GM12878 (cell line): ENCODE measurements at regions not wholly inside any gene's neighbourhood (a gene's known extent, or its start where the extent isn't known, plus 50 kb on each side); places are given as distances from the start of the nearest gene placed in this dataset.

Experiments used
- ATAC-seq: fragments of 200-7000 bp; cut with Tn5 transposase; 3 replicates; pipeline ENCODE4 v1.9.1; 2020; ENCODE audit warnings: mild to moderate bottlenecking, moderate library complexity
- BruUV-seq: library from RNA; stranded (reverse); fragments of 400-500 nt; replicated peaks from 2 replicates; lab custom pipeline; 2021; lab: Mats Ljungman, UMichigan
- CTCF ChIA-PET: fragments of 300-600 bp; sonication (Branson Sonifier 250); formaldehyde crosslinking; extraction: SDS; loops from one replicate; lab custom pipeline; 2021; ENCODE audit warnings: inconsistent platforms; lab: Yijun Ruan, JAX
- POLR2A ChIA-PET: fragments of 350-600 bp; formaldehyde crosslinking; extraction: SDS; loops from one replicate; lab custom pipeline; 2021; ENCODE audit warnings: inconsistent platforms; lab: Charles Lee
- RAD21 ChIA-PET: fragments of 300-600 bp; sonication (Branson Sonifier 250); formaldehyde crosslinking; loops from one replicate; lab custom pipeline; 2023; ENCODE audit warnings: antibody characterized with exemption; ENCODE audit not compliant: unreplicated experiment; lab: Charles Lee
- SMC1A ChIA-PET: fragments of 300-600 bp; sonication (Branson Sonifier 250); formaldehyde crosslinking; loops from one replicate; lab custom pipeline; 2023; ENCODE audit not compliant: unreplicated experiment, uncharacterized antibody; lab: Charles Lee
- DNase-seq: peaks from one replicate; pipeline ENCODE4 v3.0.0-alpha.2; 2011; ENCODE audit warnings: low read depth, low spot score
- FAIRE-seq: peaks from 3 replicates; lab custom pipeline; 2011; peaks lifted over from hg19 to GRCh38; lab: Jason Lieb, UNC
- H2AFZ ChIP-seq: 2 replicates; pipeline ENCODE4 v1.6.0; 2011; ENCODE audit warnings: low read depth, low read length, control low read depth; ENCODE audit not compliant: control insufficient read depth
- H3K27ac ChIP-seq: 2 replicates; pipeline ENCODE4 v1.5.1; 2011; ENCODE audit warnings: control low read depth; ENCODE audit not compliant: control insufficient read depth, insufficient read depth
- H3K27me3 ChIP-seq, 2 experiments: replicated peaks in 1 of 2; 2 replicates each; pipeline versions ENCODE4 v1.6.0 to v1.6.1; 2011; ENCODE audit warnings: low read length in 1 of 2; ENCODE audit not compliant: control insufficient read depth in 2 of 2, insufficient read depth in 2 of 2
- H3K36me3 ChIP-seq, 2 experiments: 2 replicates each; pipeline ENCODE4 v1.5.1; 2011; ENCODE audit warnings: low read length in 1 of 2; ENCODE audit not compliant: control insufficient read depth in 2 of 2, insufficient read depth in 2 of 2
- H3K4me1 ChIP-seq: 2 replicates; pipeline ENCODE4 v1.6.1; 2011; ENCODE audit warnings: mild to moderate bottlenecking, low read length, moderate library complexity, mixed read lengths; ENCODE audit not compliant: control insufficient read depth, insufficient read depth
- H3K4me2 ChIP-seq: 2 replicates; pipeline ENCODE4 v1.6.0; 2011; ENCODE audit warnings: control low read depth; ENCODE audit not compliant: control insufficient read depth, insufficient read depth
- H3K4me3 ChIP-seq: fragments of 200-600 bp; sonication (generic); 2 replicates; pipeline ENCODE4 v1.5.1; 2016
- H3K79me2 ChIP-seq: 2 replicates; pipeline ENCODE4 v1.6.0; 2011; ENCODE audit warnings: low read length; ENCODE audit not compliant: control insufficient read depth, insufficient read depth
- H3K9ac ChIP-seq: 2 replicates; pipeline ENCODE4 v1.8.0; 2011; ENCODE audit warnings: low read length, control low read depth, mixed read lengths; ENCODE audit not compliant: control insufficient read depth, insufficient read depth
- H3K9me3 ChIP-seq: replicated peaks from 3 replicates; pipeline ENCODE4 v1.5.1; 2011; ENCODE audit warnings: mild to moderate bottlenecking, low read length; ENCODE audit not compliant: control insufficient read depth, insufficient read depth
- H4K20me1 ChIP-seq: 2 replicates; pipeline ENCODE4 v1.6.0; 2011; ENCODE audit not compliant: control insufficient read depth, insufficient read depth
- BMI1 ChIP-seq: fragments of 450-650 bp; IDR thresholded peaks from 2 replicates; pipeline ENCODE4 v1.6.1; 2016; ENCODE audit warnings: mild to moderate bottlenecking, moderate library complexity, borderline replicate concordance
- CREM ChIP-seq: IDR thresholded peaks from 2 replicates; pipeline ENCODE4 v1.6.1; 2014; ENCODE audit warnings: antibody characterized with exemption, low read depth
- HCFC1 ChIP-seq: fragments of 150-350 bp; IDR thresholded peaks from 2 replicates; pipeline ENCODE4 v1.6.1; 2014; ENCODE audit warnings: low read length
- JUND ChIP-seq: IDR thresholded peaks from 2 replicates; pipeline ENCODE4 v1.6.1; 2012; ENCODE audit warnings: low read depth, mild to moderate bottlenecking, low read length, improper control_type of control experiment, moderate library complexity
- MXI1 ChIP-seq: fragments of 150-350 bp; IDR thresholded peaks from 2 replicates; pipeline ENCODE4 v1.6.1; 2011; ENCODE audit warnings: low read depth, mild to moderate bottlenecking, inconsistent platforms, low read length, improper control_type of control experiment
- RBBP5 ChIP-seq: fragments of 200-600 bp; sonication (generic); conservative IDR thresholded peaks from 2 replicates; pipeline ENCODE4 v1.6.1; 2016
- SMAD5 ChIP-seq: IDR thresholded peaks from 2 replicates; pipeline ENCODE4 v1.6.1; 2016; ENCODE audit warnings: antibody characterized with exemption, low read depth
- SP1 ChIP-seq: IDR thresholded peaks from one replicate; pipeline ENCODE4 v1.6.1; 2011; ENCODE audit warnings: low read depth, low read length
- STAT3 ChIP-seq: IDR thresholded peaks from 2 replicates; pipeline ENCODE4 v1.6.1; 2011; ENCODE audit warnings: low read depth, low read length, improper control_type of control experiment
- TCF3 ChIP-seq: IDR thresholded peaks from 2 replicates; pipeline ENCODE4 v1.6.1; 2012; ENCODE audit warnings: low read depth, mild to moderate bottlenecking, low read length, borderline replicate concordance; ENCODE audit not compliant: insufficient read depth
- ZNF384 ChIP-seq: IDR thresholded peaks from 2 replicates; pipeline ENCODE4 v1.6.1; 2012; ENCODE audit warnings: low read depth, mild to moderate bottlenecking, low read length, improper control_type of control experiment, borderline replicate concordance
- WGBS: methylation state at CpG from one replicate; pipeline ENCODE4 v1.1.6; 2016; ENCODE audit warnings: low lambda C conversion rate; ENCODE audit not compliant: insufficient replicate concordance, insufficient coverage; ENCODE audit errors: missing lambda C conversion rate; 5-methylcytosine and 5-hydroxymethylcytosine counted together
- in situ Hi-C: fragments of 300-500 bp; cut with MboI; formaldehyde crosslinking; loops from 9 replicates; pipeline ENCODE4 v1.14.3; 2018; ENCODE audit warnings: mixed read lengths
- intact Hi-C: fragments of 100-400 bp; cut with micrococcal nuclease; formaldehyde crosslinking; loops from one replicate; pipeline ENCODE4 v1.14.2; 2022; ENCODE audit not compliant: unreplicated experiment
- TF ChIP-seq, protein P1 (sequence below): IDR thresholded peaks from 2 replicates; pipeline ENCODE4 v1.6.1; 2011; ENCODE audit warnings: mild to moderate bottlenecking, low read depth, low read length, moderate library complexity; ENCODE audit not compliant: insufficient replicate concordance
- TF ChIP-seq, protein P2 (sequence below): fragments of 450-650 bp; IDR thresholded peaks from 2 replicates; pipeline ENCODE4 v1.6.1; 2016; ENCODE audit warnings: mild to moderate bottlenecking
- TF ChIP-seq, protein P3 (sequence below): fragments of 450-650 bp; IDR thresholded peaks from 2 replicates; pipeline ENCODE4 v1.6.1; 2016; ENCODE audit warnings: mild to moderate bottlenecking, moderate library complexity, borderline replicate concordance
- TF ChIP-seq, protein P4 (sequence below): IDR thresholded peaks from 2 replicates; pipeline ENCODE4 v1.6.1; 2011; ENCODE audit warnings: low read depth, low read length, improper control_type of control experiment, borderline replicate concordance

DNA sequence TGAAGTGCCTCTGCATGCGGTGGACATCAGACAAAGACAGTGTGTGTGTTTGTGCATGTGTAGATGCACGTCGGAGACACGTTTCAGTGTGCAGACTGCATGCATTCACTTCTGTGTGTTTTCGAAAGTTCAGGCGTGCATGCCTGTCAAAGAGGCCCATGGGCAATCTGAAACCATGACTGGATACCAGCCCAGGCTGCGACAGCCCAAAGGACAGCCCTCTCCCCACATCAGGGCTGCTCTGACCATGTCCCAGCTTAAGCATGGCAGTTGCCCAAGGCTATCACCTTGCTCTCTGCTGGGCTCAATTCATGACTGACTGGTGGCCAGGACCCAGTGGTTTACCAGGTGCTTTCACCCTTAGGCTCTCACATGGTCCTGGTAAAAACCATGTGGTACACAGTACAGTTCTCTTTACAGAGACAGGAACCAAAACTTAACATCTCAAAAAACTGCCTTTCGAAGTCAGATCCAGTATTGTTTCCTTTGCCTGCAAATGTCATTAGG, 423.7 kb upstream of the CADM1 start (continued):
- TF ChIP-seq, protein P1, sequence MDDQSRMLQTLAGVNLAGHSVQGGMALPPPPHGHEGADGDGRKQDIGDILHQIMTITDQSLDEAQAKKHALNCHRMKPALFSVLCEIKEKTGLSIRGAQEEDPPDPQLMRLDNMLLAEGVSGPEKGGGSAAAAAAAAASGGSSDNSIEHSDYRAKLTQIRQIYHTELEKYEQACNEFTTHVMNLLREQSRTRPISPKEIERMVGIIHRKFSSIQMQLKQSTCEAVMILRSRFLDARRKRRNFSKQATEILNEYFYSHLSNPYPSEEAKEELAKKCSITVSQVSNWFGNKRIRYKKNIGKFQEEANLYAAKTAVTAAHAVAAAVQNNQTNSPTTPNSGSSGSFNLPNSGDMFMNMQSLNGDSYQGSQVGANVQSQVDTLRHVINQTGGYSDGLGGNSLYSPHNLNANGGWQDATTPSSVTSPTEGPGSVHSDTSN, result peak; percentile 7
- TF ChIP-seq BMI1 (no peak), SMAD5 (no peak), MXI1 (peak; percentile 59; the same call in 1 of the 2 replicates), STAT3 (no peak), ZNF384 (no peak)
- TF ChIP-seq, protein P2, sequence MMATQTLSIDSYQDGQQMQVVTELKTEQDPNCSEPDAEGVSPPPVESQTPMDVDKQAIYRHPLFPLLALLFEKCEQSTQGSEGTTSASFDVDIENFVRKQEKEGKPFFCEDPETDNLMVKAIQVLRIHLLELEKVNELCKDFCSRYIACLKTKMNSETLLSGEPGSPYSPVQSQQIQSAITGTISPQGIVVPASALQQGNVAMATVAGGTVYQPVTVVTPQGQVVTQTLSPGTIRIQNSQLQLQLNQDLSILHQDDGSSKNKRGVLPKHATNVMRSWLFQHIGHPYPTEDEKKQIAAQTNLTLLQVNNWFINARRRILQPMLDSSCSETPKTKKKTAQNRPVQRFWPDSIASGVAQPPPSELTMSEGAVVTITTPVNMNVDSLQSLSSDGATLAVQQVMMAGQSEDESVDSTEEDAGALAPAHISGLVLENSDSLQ, result peak; percentile 87
- TF ChIP-seq, all 136 proteins: peak for 38

DNA sequence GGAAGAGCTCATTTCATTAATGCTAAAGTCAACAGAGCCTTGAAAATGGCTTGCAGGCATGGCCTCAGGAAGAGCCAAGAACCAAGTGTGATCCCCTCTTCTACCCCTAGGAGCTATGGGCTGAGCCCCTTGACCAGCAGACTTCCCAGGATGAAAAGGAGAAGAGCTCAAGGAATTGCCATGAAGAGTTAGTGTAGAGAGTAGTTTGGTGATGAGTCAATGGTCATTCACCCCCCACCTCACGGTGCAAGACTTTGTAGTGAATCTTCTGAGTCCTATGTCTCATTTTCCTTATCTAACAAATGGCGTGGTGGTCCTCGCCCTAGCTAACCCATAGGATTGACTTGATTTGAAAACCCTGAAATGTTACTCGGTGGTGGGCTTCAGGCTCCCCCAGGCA, 422.4 kb upstream of the CADM1 start:
- Histone ChIP-seq H4K20me1 (no peaks in the 10 kb centered on the region), H3K4me1 (peaks cover 97% of the 10 kb centered on the region), H3K4me2 (peak overlapping the region; percentile 9), H3K36me3 (no peaks in the 10 kb centered on the region), H2AFZ (no peak overlapping the region), H3K9ac (peak overlapping the region; percentile 8; the same call in 1 of the 2 replicates), H3K9me3 (no peaks in the 10 kb centered on the region), H3K27ac (peak overlapping the region; percentile 95), H3K27me3 (no peaks in the 10 kb centered on the region), H3K79me2 (no peaks in the 10 kb centered on the region; the same call in 1 of the 2 replicates), H3K4me3 (no peak overlapping the region)
- ChIA-PET CTCF (interaction anchor here (0.6 to 7.1 kb wide), 9 partner anchors 8 to 149 kb away, joined by 3 to 65 read pairs (median 5); no protein-coding TSS in a partner anchor), POLR2A (interaction anchor here (0.6 to 13.8 kb wide), 10 partner anchors 7 to 1040 kb away, joined by 3 to 122 read pairs (median 6); no protein-coding TSS in a partner anchor), RAD21 (interaction anchor here (0.7 to 10.9 kb wide), 11 partner anchors 7 to 592 kb away, joined by 3 to 222 read pairs (median 12); no protein-coding TSS in a partner anchor), SMC1A (interaction anchor here (0.8 to 17.2 kb wide), 13 partner anchors 11 to 592 kb away, joined by 3 to 325 read pairs (median 4); no protein-coding TSS in a partner anchor)
- BruUV-seq, result TSS peak; percentile 90
- no peak for FAIRE-seq
- in situ Hi-C loops (loop anchor here (5.0 kb wide), 2 partner anchors 71 to 151 kb away; no protein-coding TSS in a partner anchor), intact Hi-C loops (loop anchor here (5.0 to 10.0 kb wide), 3 partner anchors 351 to 1888 kb away; partner anchors contain the start of gene CADM1)
- no peak for ATAC-seq
- DNase-seq, result no peak
- 82% methylated on average over 4 of the region's 4 CpGs for WGBS
- TF ChIP-seq HCFC1, result peak; percentile 7; the same call in 1 of the 2 replicates
- 0 out of 2 replicates have a peak, but pooled peaks have one; percentile 2 for TF ChIP-seq CREM
- TF ChIP-seq, protein P3, sequence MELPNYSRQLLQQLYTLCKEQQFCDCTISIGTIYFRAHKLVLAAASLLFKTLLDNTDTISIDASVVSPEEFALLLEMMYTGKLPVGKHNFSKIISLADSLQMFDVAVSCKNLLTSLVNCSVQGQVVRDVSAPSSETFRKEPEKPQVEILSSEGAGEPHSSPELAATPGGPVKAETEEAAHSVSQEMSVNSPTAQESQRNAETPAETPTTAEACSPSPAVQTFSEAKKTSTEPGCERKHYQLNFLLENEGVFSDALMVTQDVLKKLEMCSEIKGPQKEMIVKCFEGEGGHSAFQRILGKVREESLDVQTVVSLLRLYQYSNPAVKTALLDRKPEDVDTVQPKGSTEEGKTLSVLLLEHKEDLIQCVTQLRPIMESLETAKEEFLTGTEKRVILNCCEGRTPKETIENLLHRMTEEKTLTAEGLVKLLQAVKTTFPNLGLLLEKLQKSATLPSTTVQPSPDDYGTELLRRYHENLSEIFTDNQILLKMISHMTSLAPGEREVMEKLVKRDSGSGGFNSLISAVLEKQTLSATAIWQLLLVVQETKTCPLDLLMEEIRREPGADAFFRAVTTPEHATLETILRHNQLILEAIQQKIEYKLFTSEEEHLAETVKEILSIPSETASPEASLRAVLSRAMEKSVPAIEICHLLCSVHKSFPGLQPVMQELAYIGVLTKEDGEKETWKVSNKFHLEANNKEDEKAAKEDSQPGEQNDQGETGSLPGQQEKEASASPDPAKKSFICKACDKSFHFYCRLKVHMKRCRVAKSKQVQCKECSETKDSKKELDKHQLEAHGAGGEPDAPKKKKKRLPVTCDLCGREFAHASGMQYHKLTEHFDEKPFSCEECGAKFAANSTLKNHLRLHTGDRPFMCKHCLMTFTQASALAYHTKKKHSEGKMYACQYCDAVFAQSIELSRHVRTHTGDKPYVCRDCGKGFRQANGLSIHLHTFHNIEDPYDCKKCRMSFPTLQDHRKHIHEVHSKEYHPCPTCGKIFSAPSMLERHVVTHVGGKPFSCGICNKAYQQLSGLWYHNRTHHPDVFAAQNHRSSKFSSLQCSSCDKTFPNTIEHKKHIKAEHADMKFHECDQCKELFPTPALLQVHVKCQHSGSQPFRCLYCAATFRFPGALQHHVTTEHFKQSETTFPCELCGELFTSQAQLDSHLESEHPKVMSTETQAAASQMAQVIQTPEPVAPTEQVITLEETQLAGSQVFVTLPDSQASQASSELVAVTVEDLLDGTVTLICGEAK, result no peak
- no peak for TF ChIP-seq JUND
- no peak for TF ChIP-seq TCF3
- TF ChIP-seq, protein P4, sequence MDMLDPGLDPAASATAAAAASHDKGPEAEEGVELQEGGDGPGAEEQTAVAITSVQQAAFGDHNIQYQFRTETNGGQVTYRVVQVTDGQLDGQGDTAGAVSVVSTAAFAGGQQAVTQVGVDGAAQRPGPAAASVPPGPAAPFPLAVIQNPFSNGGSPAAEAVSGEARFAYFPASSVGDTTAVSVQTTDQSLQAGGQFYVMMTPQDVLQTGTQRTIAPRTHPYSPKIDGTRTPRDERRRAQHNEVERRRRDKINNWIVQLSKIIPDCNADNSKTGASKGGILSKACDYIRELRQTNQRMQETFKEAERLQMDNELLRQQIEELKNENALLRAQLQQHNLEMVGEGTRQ, result no peak
- TF ChIP-seq RBBP5, result no peak
- no peak for TF ChIP-seq SP1
